A172 (cell line): ENCODE measurements at regions not wholly inside any gene's neighbourhood (a gene's known extent, or its start where the extent isn't known, plus 50 kb on each side); places are given as distances from the start of the nearest gene placed in this dataset.
"Not testable (repeated sequence)": the region's sequence is repeated elsewhere in the genome, so short reads cannot be mapped to it uniquely, and the experiment has no call there.

Experiments
- DNase-seq: peaks from one replicate; pipeline ENCODE4 v3.0.0-alpha.2; 2015; ENCODE audit warnings: low spot score

DNA sequence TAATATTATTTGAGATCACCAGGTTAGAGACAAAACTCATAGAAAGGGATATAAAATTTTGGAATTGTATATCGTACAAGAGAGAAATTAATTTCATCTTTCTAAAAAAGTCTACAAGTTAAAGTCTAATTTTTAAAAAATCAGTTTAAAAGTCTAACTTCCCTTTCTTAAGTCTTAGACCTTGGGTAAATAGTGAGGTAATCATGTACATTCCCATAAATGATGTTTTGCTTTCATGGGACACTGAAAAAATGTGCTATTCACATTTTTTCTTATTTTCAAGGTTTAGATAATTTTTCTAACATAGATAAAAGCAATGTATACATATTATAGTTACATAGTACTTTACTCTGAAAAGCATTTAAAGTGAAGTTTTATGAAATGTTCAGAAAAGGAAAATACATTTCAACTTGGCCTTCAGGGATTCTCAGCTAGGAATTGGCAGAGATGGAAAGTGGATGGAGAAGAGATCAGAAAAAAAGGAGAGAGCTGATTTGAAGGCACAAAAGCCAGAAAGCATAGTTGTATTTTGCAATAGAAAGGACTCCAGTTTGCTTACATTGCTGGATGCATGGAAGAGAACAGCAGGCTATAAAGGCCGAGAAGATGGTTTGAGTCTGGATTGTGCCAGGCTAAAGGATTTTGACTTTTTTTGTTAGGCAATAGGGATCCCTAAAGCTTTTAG lies 194.0 kb downstream of the CASP12 start:
- DNase-seq = no peak

DNA sequence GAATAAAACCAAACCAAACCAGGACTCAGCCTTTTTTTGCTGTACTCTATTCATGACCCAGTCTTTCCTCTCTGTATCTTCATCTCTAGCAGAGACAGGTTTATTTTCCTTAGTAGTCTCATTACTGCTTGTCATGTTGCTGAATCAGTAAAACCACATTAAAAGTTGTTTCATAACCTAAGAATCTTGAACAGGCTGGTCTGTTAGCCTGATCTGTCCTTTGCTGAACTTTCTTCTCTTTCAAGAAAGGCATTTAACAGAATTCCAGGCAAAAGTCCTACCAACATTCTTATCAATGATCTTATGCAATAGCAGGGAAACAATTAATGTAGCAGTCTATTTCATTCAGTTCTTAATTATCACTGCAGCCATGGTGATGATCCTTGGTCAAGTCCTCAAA lies 197.7 kb downstream of the CASP12 start:
- peak; percentile 28 for DNase-seq

DNA sequence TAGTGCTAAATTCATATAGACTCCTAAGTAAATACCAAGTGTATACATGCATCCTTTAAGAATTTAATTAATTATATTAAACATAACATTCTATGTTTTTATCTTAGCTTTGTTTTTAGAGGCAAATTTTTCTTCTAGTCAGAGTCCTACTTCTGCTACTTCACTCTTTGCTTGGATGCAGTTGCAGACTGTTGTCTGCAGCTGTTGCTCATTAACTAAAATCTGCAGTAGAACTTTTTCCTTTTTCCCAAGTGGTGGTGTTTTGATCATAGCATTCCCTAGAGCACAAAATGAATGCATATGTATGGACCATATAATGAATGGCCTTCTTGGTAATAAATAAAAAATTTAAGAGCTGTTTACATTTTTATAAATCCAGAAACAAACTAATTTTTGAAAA lies 198.3 kb downstream of the CASP12 start:
- no peak for DNase-seq

DNA sequence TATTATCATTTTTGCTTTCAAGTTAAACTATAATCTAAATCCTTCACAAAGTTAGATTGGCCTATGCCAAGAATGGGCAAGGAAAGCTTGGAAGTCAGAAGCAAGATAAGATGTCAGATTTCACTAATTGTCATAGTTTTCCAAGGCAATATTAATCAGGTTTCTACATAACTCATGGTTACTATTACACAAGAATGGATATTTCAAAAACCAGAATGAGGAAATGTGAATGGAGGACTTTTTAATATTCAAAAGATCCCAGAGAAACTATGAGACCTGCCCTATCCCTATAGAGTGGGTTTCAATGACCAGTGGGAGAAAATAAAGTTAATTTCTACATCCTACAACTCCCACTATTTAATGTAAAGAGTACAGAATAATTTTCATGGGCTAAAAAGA lies 203.2 kb downstream of the CASP12 start:
- no peak for DNase-seq

DNA sequence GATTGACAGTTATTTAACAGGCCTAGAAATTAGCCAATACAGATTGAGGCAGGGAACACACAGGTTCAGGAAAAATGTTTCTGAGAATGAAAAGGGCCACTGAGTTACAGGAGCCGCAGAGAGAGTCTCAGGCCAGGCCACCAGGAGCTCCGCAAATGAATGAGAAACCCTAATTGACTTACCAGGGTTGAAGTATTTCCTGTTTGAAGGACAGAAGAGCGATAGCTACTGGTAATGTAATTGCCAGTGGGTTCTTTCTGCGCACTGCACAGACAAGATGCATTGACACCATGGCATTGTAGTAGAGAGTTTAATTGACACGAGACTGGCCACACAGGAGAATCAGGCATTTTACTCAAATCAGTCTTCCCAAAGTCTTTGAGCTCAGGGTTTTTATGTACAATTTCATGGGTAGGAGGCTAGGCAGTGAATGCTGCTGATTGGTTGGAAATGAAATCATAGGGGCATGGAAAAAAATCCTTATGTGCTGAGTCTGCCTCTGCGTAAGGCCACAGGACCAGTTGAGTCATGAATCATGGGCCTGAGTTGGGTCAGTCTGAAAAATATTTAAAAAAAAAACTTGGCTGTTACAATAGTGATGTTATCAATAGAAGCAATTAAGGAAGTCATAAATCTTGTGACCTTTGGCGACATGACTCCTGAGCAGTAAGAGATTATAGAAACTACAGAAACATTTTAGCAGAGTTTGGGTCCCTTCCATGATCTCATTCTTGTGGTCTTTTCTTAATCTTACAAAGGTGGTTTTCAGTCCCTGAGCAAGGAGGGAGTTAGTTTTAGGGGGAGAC lies 203.8 kb downstream of the CASP12 start:
- peak; percentile 90 for DNase-seq

DNA sequence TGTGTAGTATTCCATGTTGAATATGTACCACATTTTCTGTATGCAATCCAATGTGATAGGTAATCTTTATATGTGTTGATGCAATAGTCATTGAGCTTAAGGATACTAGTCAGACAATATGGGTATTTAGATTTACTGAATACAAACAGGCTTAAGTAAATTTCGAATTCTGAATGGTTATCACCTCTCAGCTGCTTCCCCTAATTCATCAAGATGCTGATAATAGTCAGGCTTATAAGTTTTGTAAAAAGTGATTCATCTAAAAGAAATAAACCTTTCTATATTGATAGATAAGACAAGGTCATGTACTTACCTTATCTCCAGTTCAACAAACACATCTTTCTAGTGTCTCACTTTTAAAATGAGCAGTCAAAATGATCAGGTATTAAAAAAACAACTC lies 205.5 kb downstream of the CASP12 start:
- DNase-seq = no peak

DNA sequence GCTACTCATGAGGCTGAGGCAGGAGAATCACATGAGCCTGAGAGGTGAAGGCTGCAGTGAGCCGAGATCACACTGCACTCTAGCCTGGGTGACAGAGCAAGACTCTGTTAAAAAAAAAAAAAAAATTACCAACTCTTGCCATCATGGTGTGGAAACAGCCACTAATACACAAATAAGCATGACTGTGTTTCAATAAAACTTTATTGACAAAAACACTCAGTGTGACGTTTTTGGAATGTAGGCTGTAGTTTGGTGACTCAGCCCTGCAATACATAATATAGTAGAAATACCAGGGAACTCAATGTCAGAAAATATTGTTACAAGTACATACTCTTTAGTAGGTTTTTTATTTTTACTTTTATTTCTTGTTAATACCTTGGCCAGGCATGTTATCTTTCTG lies 207.1 kb downstream of the CASP12 start:
- DNase-seq = no peak

DNA sequence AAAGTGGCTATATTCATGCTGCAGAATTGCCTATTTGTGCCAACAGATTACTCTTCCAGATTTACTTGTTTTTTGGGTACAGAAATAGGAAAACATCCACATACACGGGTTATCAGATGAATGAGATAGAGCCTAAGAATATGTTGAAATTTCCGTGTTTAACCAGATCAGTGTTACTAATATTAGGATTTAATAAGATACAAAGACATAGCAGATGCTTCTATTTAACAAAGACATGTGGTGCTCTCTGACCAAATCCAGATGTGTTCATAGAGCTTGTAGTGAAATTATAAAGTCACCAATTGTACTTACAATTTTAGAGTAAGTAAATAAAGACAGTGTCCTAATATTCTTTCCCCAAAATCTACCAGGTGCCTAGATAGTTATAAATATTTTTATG lies 208.0 kb downstream of the CASP12 start:
- DNase-seq = no peak

DNA sequence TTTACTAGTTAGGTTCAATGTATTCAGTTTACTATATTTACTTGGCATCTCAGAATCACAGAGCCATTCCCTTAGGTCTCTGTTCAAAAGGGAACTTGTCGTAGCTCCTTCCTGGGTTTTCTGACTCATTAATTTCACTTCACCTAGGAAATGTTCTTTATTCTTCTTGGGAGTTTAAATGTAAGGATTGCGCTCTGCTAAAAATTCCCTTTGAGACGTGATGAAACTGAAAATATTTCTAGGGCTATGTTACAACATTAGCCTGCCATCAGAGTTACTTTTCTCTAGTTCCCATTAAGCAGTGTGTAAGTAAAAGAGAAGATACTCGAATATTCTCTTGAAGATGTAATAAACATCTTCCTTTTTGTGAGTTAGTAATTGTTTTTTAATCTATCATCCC lies 209.5 kb downstream of the CASP12 start:
- DNase-seq = no peak

DNA sequence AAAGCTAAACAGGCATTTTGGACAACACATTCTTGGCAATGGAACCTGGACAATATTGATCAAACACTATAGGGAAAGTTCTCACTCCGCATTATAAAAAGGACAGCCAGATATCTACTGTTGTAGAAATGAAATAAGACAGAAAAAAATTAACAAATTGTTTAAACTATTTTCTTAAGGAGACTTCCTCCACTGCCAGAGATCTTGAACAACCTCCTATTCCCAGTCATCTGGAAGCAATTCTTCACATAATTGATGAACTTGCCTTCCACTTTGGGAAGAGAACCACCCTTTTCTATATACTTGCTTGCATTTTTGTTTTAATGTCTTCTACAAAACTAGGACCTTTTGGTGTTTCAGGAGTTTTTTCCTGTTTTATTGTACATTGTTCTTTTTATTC lies 216.1 kb downstream of the CASP12 start:
- DNase-seq = no peak

DNA sequence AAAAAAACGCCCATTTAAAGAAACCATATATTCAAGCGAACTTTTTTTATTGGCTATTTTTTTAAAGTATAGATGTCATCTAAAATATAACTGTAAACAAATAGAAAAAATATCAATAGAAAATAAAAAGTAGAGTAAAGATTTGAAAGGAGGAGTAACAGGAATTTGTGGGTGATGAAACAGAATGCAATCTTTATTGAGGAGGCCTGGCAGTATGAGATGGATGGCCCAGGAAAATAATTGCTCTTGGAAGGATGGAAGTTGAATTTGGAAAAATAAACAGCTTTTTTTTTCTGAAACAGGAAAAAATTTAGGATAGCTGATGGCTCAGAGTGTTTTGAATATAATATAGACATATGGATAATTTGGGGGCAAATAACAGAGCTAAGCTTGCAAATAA lies 219.0 kb downstream of the CASP12 start:
- no peak for DNase-seq

DNA sequence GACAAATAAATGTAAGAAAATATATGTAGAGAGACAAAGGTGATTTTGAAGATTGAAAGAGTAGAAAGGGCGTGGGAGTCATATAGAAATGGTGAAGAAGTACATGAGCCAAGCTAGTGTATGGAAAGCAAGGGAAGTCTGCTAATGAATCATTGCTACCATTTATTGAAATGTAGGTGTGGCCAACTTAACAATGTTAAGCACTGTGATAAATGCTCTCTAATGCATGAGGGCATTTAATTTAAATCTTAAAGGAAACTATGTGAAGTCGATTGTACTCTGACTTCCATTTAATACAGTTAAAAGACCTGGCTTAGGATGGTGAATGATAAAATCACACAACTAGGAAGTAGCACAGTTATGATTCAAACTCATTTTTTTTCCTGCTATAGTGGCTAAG lies 219.9 kb downstream of the CASP12 start:
- no peak for DNase-seq

DNA sequence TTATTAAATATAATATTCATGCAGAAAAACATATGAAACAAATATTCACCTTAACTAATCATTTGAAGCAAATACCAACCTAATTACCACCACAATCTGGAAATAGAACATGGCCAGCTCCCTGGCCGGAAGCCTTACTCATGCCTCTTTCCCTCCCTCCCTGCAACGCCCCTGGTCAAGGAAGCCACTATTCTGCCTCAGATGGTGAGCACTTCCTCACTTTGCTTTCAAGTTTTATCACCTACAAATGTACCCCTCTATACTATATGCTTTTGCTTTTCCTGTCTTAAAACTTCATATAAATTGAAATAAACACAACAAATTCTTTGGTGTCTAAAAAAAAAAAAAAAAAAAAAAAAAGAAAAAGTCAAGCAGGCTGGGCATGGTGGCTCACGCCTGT lies 221.2 kb downstream of the CASP12 start:
- not testable (repeated sequence) for DNase-seq

DNA sequence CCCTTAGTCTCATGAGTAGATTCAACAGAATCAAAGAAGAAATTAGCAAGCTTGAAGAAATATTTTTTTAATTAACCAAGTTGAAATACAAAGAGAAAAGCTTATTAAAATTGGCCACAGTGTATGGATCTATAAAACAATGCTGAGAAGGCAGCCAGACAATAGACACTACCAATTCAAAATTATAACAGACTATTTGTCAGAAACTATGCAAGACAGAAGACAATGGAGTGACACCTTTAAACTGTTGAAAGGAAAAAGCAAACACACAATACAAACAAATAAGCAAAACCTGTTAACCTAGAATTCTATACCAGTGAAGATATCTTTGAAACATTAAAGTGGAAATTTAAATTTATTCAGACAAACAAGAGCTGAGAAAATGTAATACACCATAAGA lies 225.4 kb downstream of the CASP12 start:
- no peak for DNase-seq

DNA sequence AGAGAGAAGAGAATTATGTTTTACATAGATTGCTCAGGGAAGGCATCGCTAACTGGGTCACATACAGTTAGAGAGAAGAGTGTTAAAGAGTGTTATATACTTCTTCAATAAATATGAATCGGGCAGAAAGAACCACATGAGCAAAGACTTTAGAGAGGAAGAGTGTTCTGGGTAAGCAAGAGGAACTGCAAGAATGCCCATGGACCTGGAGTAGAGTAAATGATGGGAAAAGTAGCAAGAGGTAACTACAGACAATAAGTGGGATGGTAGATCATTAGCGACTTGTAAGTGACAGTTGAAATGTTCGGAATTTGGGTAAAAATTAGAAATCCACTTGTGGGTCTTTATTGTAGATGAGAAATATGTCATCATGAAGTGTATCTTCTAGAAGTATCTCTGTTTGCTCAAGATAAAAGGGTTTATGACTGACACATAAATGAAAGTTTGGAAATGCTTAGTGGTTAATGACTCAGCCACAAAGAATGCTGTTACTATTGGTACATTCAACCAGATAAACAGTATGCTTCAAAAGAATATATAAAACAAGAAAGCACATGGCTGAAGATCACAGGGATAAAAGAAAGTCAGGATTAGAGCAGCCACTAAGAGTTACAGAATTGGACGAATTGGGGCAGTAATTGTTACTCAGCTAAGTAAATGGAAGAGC lies 229.3 kb downstream of the CASP12 start:
- DNase-seq = peak; percentile 88

DNA sequence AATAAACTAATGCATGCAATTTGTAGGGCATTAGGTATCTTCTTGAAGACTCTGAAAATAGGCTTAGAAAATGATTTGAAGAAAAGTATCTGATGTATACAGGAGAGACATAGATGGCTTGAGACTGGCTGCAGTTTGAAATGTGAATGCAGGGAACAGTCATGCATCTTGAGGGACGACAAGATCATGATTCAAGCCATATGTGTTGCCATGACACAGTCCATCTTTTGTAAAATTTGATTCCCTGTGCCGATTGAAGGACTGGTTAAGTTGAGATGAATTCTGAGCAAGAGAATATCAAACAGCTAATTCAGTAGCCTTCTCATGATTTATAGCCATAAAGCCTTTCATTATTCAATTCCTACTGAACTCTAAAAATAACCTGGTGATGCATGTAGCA lies 231.6 kb downstream of the CASP12 start:
- no peak for DNase-seq

DNA sequence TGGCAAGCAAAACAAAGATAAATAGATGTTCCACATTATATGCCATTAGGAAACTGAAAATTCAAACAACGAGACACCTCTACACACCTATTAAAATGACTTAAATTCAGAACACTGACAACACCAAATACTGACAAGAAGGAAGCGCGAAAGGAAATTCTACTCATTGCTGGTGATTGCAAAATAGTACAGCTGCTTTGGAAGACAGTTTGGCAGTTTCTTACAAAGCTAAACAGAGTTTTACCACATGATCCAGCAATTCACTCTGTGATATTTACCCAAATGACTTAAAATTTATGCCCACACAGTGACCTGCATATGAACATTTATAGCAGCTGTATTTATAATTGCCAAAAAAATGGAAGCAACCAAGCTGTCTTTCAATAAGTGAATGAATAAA lies 232.6 kb downstream of the CASP12 start:
- DNase-seq = no peak

DNA sequence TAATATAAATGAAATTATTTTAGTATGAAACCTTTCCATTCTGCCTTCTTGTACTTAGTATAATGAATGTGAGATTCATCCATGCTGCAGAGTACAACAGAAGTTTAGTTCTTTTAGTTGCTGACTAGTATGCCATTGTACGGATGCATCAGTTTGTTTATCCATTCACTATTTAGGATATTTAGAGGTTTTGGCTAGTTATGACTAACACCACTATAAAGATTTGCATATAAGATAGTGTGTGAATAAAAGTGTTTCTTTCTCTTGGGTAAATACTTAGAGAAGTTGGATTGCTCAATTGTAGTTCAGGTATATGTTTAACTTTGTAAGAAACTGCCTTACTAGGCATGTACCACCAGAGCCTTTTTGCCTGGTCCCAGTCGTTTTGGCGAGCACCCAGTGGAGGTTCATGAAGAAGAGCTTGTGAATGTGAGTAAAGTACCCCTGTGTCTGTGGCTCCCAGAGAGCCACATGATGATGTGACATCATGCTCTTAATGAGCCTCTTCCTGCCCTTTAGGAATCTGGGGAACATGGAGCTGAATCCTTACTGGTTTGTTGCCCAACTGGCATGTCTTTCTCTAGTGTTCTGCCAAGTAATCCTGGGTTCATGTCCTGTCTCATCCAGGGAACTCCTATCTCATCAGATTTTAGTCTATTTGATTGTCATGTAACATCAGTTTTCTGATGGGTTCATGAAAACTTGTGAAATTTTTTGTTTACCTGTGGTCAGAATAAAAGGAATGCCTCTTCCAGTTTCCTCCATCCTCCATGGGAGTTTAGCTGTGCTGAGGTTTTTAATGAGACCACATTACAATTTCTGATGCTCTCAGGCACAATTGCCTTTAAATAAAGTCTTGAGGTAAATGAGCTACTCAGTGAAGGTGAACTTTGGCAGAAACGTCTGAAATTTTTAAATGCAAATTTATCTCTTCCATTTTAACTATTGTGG lies 234.8 kb downstream of the CASP12 start:
- peak; percentile 53 for DNase-seq

DNA sequence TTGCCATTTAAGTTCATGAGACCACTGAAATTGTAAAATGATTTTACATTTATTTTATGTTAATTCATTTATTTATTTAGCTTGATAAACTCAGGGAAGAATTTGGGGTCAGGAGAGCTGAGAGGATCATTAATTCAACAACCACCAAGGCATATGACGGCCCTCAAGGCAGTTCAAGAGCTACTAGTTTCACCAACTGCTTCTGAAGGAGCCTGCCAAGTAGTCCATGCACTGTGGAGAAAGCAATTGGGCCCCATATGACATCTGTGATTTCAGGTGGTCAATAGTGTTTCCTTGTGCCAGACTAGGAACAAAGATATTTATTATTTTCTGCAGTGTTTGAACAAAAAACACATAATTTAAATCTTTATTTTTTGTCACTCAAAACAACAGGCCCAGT lies 236.4 kb downstream of the CASP12 start:
- no peak for DNase-seq

DNA sequence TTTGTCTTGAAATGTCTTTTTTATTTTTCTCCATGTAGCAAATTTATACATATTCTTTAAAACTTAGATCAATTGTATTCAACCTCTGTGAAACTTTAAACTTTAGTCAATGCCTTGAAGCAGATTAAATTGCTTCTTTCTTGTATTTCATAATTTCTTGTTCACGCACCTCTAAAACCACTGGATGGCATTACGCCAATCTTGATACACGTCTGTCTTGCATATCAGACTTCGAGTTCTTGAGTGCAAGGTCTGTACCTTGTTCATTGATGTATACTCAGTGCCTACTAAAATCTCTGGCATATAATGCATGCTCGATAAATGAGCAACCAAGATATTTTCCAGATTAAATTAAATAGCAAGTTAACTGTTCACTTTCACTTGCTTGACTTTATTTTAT lies 236.8 kb downstream of the CASP12 start:
- no peak for DNase-seq

DNA sequence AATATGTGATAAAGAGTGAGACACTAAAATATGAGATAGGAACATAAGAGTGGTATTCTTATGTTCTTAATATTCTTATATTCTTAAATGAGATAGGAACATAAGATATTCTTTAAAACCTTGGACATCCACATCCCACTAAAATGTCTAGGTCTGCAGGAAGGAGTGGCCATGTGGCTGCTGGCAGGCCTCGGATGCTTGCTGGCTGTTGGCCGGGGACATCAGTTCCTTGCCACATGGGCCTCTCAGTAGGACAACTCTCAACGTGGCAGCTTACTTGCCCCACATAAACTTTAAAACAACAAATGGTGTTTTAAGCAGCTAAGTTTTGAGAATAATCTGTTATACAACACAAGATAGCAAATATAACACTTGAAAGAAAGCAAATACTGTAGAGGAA lies 240.1 kb downstream of the CASP12 start:
- no peak for DNase-seq

DNA sequence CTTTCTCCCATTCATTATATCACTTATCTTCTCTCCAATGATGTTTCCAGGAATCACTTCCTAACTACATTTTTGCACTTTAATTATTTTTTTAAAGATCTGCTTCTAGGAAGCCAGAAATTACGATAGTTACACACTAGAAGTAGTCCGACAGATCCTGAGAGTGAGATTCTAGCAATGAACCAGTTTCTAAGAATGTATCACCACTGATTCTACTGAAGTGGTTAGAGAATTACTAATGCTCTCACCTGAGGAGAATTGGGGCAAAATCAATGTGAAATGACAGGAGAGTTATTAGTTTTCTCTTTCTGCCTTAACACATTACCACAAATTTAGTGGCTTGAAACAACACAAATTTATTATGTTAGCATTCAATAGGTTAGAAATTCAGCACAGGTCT lies 241.2 kb downstream of the CASP12 start:
- DNase-seq = no peak
